ENCODE measurements at regions not wholly inside any gene's neighbourhood (a gene's known extent, or its start where the extent isn't known, plus 50 kb on each side); places are given as distances from the start of the nearest gene placed in this dataset.

DNA sequence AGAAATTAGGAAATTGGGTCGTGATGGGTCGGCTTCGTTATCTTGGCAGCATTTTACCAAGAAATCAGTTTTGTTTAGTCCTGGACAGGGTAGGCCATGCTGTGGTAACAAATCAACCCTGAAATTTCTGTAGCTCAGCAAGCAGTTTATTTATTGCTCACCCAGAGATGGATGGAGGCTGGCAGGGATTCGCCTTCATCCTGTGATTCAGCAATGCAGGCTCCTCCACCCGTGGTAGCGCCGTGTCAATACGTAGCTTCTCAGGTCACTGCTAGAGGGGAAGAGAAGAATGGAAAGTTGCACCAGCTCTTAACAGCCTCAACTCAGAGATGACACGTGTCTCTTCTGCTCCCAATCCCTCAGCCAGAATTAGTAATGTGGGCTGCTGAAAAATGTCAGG is 157.0 kb upstream of the SGK1 start:
- Histone ChIP-seq H3K27me3 (no peaks in the 10 kb centered on the region), H3K9ac (ENCODE audit: low read depth in 2 of 2, low read length in 2 of 2) (no peak overlapping the region), H3K4me3 (no peak overlapping the region), H3K36me3 (no peaks in the 10 kb centered on the region), H3K9me3 (no peaks in the 10 kb centered on the region), H3K27ac (no peak overlapping the region), H3K4me1 (no peaks in the 10 kb centered on the region)
- TF ChIP-seq, protein P1, sequence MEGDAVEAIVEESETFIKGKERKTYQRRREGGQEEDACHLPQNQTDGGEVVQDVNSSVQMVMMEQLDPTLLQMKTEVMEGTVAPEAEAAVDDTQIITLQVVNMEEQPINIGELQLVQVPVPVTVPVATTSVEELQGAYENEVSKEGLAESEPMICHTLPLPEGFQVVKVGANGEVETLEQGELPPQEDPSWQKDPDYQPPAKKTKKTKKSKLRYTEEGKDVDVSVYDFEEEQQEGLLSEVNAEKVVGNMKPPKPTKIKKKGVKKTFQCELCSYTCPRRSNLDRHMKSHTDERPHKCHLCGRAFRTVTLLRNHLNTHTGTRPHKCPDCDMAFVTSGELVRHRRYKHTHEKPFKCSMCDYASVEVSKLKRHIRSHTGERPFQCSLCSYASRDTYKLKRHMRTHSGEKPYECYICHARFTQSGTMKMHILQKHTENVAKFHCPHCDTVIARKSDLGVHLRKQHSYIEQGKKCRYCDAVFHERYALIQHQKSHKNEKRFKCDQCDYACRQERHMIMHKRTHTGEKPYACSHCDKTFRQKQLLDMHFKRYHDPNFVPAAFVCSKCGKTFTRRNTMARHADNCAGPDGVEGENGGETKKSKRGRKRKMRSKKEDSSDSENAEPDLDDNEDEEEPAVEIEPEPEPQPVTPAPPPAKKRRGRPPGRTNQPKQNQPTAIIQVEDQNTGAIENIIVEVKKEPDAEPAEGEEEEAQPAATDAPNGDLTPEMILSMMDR (IDR thresholded peaks at IDR 0.05): no peak
- no peak for DNase-seq
- intact Hi-C loops (cut with DNase I): no loop called here

DNA sequence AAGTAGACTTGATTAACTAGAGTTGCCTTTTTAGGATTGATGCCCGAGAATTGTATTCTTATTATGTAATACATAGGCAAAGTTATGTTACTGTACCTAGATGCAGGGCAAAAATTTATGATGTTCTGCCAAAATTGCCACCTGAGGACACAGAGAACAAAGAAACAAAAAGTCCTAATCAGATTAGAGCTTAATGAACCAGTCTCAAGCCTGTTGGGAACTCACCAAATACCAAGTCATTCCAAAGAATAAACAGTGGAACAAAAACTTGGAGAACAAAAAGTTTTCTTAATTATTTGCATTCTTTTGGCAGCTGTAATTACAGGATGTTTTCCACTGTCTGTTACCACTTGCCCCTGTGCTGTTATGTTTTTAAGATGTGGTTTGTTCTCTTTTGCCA is 154.7 kb upstream of the SGK1 start:
- no peaks in the 10 kb centered on the region for H3K9me3 ChIP-seq
- no peaks in the 10 kb centered on the region for H3K36me3 ChIP-seq
- H3K9ac ChIP-seq (ENCODE audit: low read depth in 2 of 2, low read length in 2 of 2): no peak overlapping the region
- no peak overlapping the region for H3K27ac ChIP-seq
- H3K4me3 ChIP-seq: no peak overlapping the region
- H3K27me3 ChIP-seq: no peaks in the 10 kb centered on the region
- H3K4me1 ChIP-seq: no peaks in the 10 kb centered on the region
- intact Hi-C loops (cut with DNase I): no loop called here
- DNase-seq: no peak
- TF ChIP-seq, protein P1 (IDR thresholded peaks at IDR 0.05): no peak

DNA sequence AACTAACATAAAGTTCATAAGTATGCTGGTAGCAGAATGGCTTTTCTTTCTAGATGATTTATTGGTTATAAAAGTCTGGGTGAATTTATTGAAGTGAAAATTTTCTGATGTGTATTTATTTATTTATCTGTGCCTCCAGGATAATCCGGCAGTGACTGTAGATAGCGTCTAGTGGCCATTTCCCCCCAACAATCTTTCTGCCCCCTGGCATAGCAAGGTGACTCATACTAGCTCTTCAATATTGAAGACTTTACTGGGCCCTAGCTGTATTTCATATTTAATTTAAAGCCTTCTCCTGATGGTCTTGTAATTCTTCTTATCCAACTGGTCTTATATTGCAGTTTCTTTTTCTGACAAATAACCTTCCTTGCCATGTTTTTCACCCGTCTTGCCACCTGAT is 154.1 kb upstream of the SGK1 start:
- Histone ChIP-seq H3K27me3 (no peaks in the 10 kb centered on the region), H3K9me3 (no peaks in the 10 kb centered on the region), H3K36me3 (no peaks in the 10 kb centered on the region), H3K4me1 (peaks cover 1% of the 10 kb centered on the region), H3K9ac (ENCODE audit: low read depth in 2 of 2, low read length in 2 of 2) (no peak overlapping the region), H3K4me3 (no peak overlapping the region), H3K27ac (no peak overlapping the region)
- TF ChIP-seq, protein P1 (IDR thresholded peaks at IDR 0.05): no peak
- intact Hi-C loops (cut with DNase I): no loop called here
- DNase-seq: no peak

- intact Hi-C loops (cut with DNase I): no loop called here
- Histone ChIP-seq H3K9ac (ENCODE audit: low read depth in 2 of 2, low read length in 2 of 2) (no peak overlapping the region), H3K9me3 (no peaks in the 10 kb centered on the region), H3K27ac (no peak overlapping the region), H3K4me3 (no peak overlapping the region), H3K4me1 (peaks cover 3% of the 10 kb centered on the region), H3K36me3 (no peaks in the 10 kb centered on the region), H3K27me3 (no peaks in the 10 kb centered on the region)
- TF ChIP-seq, protein P1 (IDR thresholded peaks at IDR 0.05): no peak
- DNase-seq: no peak
Observed at GRCh38 chr6:134470457-134470975, 152.6 kb upstream of the SGK1 start.

GRCh38 chr6:134469702-134470456 is 152.0 kb upstream of the SGK1 start:
- Histone ChIP-seq H3K4me1 (peaks cover 3% of the 10 kb centered on the region), H3K36me3 (no peaks in the 10 kb centered on the region), H3K9ac (ENCODE audit: low read depth in 2 of 2, low read length in 2 of 2) (no peak overlapping the region), H3K27me3 (no peaks in the 10 kb centered on the region), H3K9me3 (no peaks in the 10 kb centered on the region), H3K27ac (no peak overlapping the region), H3K4me3 (no peak overlapping the region)
- DNase-seq: no peak
- TF ChIP-seq, protein P1 (IDR thresholded peaks at IDR 0.05): no peak
- intact Hi-C loops (cut with DNase I): no loop called here

All from colonic mucosa (tissue), 4 donors.